ENCODE measurements at regions not wholly inside any gene's neighbourhood (a gene's known extent, or its start where the extent isn't known, plus 50 kb on each side); places are given as distances from the start of the nearest gene placed in this dataset.

- TF ChIP-seq CTCF (IDR thresholded peaks at IDR 0.05 in 2 of 3, conservative IDR thresholded peaks at IDR 0.05 in 1 of 3; ENCODE audit: borderline replicate concordance in 1 of 3, insufficient read depth in 1 of 3, low read depth in 2 of 3, low read length in 2 of 3) (no peak), EGR1 (IDR thresholded peaks at IDR 0.05; ENCODE audit: low read depth) (no peak), CEBPB (IDR thresholded peaks at IDR 0.05; ENCODE audit: low read depth) (no peak), POLR2AphosphoS5 (IDR thresholded peaks at IDR 0.05; ENCODE audit: low read depth, low read length) (no peak), TCF7L2 (IDR thresholded peaks at IDR 0.05; ENCODE audit: borderline replicate concordance, extremely low read depth, insufficient read depth, insufficient read length) (no peak), SRF (IDR thresholded peaks at IDR 0.05; ENCODE audit: low read depth) (no peak), ELF1 (IDR thresholded peaks at IDR 0.05; ENCODE audit: borderline replicate concordance, low read depth) (no peak), FOSL1 (IDR thresholded peaks at IDR 0.05; ENCODE audit: low read depth) (no peak), ZBTB33 (IDR thresholded peaks at IDR 0.05; ENCODE audit: extremely low read depth, insufficient replicate concordance, low read length) (no peak), ZNF274 (IDR thresholded peaks at IDR 0.05; ENCODE audit: low read depth, low read length) (no peak)
Measured at GRCh38 chr2:144625226-144625625, 105.3 kb upstream of the ZEB2 start.
